PC-9 (cell line): ENCODE measurements at regions not wholly inside any gene's neighbourhood (a gene's known extent, or its start where the extent isn't known, plus 50 kb on each side); places are given as distances from the start of the nearest gene placed in this dataset.

Experiments
- BruUV-seq: library from RNA; stranded (reverse); fragments of 400-500 nt; replicated peaks from 2 replicates; lab custom pipeline; 2021; lab: Mats Ljungman, UMichigan
- CTCF ChIA-PET: fragments of 300-600 bp; sonication (Branson Sonifier 250); formaldehyde crosslinking; loops from one replicate; lab custom pipeline; 2022; ENCODE audit warnings: antibody characterized with exemption; lab: Charles Lee
- POLR2A ChIA-PET: fragments of 300-600 bp; sonication (Branson Sonifier 250); formaldehyde crosslinking; loops from one replicate; lab custom pipeline; 2022; ENCODE audit warnings: antibody characterized with exemption; ENCODE audit not compliant: unreplicated experiment; lab: Charles Lee
- DNase-seq, 2 experiments: peaks; one replicate each; pipeline versions ENCODE4 v3.0.0 to v3.0.0-alpha.2; 2015 to 2022; ENCODE audit warnings: mixed read lengths in 1 of 2
- H2AFZ ChIP-seq: fragments of 200-600 bp; sonication (generic); 2 replicates; pipeline ENCODE4 v1.8.1; 2017; ENCODE audit warnings: antibody characterized with exemption
- H3F3A ChIP-seq: fragments of 200-600 bp; sonication (generic); 2 replicates; pipeline ENCODE4 v1.8.1; 2017; ENCODE audit warnings: antibody characterized with exemption, mild to moderate bottlenecking, low read depth; ENCODE audit not compliant: insufficient read depth
- H3K27ac ChIP-seq: fragments of 200-600 bp; sonication (generic); 2 replicates; pipeline ENCODE4 v1.6.1; 2016; ENCODE audit warnings: mixed run types
- H3K27me3 ChIP-seq: fragments of 200-600 bp; sonication (generic); 2 replicates; pipeline ENCODE4 v1.6.1; 2016; ENCODE audit warnings: low read depth, mixed run types; ENCODE audit not compliant: insufficient read depth
- H3K36me3 ChIP-seq: fragments of 200-600 bp; sonication (generic); 2 replicates; pipeline ENCODE4 v1.6.1; 2016; ENCODE audit warnings: low read depth, mixed run types
- H3K4me1 ChIP-seq: fragments of 200-600 bp; sonication (generic); replicated peaks from 2 replicates; pipeline ENCODE4 v1.6.1; 2016; ENCODE audit warnings: mixed run types; ENCODE audit not compliant: insufficient read depth
- H3K4me2 ChIP-seq: fragments of 200-600 bp; sonication (generic); 2 replicates; pipeline ENCODE4 v1.6.1; 2017; ENCODE audit warnings: mixed run types
- H3K4me3 ChIP-seq: fragments of 200-600 bp; sonication (generic); 2 replicates; pipeline ENCODE4 v1.6.1; 2016; ENCODE audit warnings: mixed run types
- H3K79me2 ChIP-seq: fragments of 200-600 bp; sonication (generic); 2 replicates; pipeline ENCODE4 v1.6.1; 2017; ENCODE audit warnings: low read depth, mixed run types
- H3K9me2 ChIP-seq: fragments of 200-600 bp; sonication (generic); 2 replicates; pipeline ENCODE4 v1.8.1; 2017; ENCODE audit warnings: mild to moderate bottlenecking; ENCODE audit not compliant: insufficient read depth
- H3K9me3 ChIP-seq: fragments of 200-600 bp; sonication (generic); 2 replicates; pipeline ENCODE4 v1.8.1; 2016; ENCODE audit warnings: low read depth; ENCODE audit not compliant: insufficient read depth
- H4K20me1 ChIP-seq: fragments of 200-600 bp; sonication (generic); 2 replicates; pipeline ENCODE4 v1.8.1; 2017; ENCODE audit not compliant: insufficient read depth
- EZH2 ChIP-seq: fragments of 200-600 bp; sonication (generic); IDR thresholded peaks from 2 replicates; pipeline ENCODE4 v1.8.0; 2017; ENCODE audit warnings: antibody characterized with exemption, low read depth
- intact Hi-C: fragments of 100-400 bp; cut with micrococcal nuclease; formaldehyde crosslinking; loops from one replicate; pipeline ENCODE4 v1.10.0; 2022; ENCODE audit not compliant: unreplicated experiment
- TF ChIP-seq, protein P1 (sequence below): fragments of 200-600 bp; sonication (generic); conservative IDR thresholded peaks from 2 replicates; pipeline ENCODE4 v1.6.1; 2017; ENCODE audit warnings: mixed run types, antibody characterized with exemption, mild to moderate bottlenecking, moderate library complexity

DNA sequence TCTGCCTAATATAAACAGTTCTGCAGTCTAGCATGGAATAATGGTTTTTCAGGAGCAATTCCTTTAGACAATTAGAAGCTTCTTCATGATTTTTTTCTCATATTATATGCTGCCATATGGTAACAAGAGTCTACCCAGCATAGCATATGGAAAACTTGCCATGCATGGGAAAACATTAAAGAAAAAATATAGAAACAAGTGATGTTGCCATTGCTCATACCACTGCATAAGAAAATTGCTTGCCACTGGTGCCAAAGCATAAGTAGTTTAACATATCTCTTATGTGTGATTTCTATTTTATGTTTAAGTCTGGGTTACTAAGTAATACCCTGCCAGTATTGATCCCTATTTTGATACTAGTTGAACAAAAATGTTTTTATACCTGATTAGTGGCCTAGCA, 171.2 kb downstream of the CCDC59 start:
- POLR2A ChIA-PET: no interaction called here
- Histone ChIP-seq H4K20me1 (no peaks in the 10 kb centered on the region), H3K4me1 (no peaks in the 10 kb centered on the region), H3K4me2 (no peak overlapping the region), H3K79me2 (no peaks in the 10 kb centered on the region), H3K27ac (no peak overlapping the region), H3K9me3 (no peaks in the 10 kb centered on the region), H2AFZ (no peak overlapping the region), H3F3A (no peaks in the 10 kb centered on the region), H3K9me2 (no peaks in the 10 kb centered on the region; the same call in 1 of the 2 replicates), H3K36me3 (no peaks in the 10 kb centered on the region), H3K4me3 (no peak overlapping the region), H3K27me3 (no peaks in the 10 kb centered on the region)
- intact Hi-C loops: no loop called here
- CTCF ChIA-PET: no interaction called here
- no TSS peak for BruUV-seq
- no peak for DNase-seq
- no peak for TF ChIP-seq EZH2
- TF ChIP-seq, protein P1, sequence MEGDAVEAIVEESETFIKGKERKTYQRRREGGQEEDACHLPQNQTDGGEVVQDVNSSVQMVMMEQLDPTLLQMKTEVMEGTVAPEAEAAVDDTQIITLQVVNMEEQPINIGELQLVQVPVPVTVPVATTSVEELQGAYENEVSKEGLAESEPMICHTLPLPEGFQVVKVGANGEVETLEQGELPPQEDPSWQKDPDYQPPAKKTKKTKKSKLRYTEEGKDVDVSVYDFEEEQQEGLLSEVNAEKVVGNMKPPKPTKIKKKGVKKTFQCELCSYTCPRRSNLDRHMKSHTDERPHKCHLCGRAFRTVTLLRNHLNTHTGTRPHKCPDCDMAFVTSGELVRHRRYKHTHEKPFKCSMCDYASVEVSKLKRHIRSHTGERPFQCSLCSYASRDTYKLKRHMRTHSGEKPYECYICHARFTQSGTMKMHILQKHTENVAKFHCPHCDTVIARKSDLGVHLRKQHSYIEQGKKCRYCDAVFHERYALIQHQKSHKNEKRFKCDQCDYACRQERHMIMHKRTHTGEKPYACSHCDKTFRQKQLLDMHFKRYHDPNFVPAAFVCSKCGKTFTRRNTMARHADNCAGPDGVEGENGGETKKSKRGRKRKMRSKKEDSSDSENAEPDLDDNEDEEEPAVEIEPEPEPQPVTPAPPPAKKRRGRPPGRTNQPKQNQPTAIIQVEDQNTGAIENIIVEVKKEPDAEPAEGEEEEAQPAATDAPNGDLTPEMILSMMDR: no peak

DNA sequence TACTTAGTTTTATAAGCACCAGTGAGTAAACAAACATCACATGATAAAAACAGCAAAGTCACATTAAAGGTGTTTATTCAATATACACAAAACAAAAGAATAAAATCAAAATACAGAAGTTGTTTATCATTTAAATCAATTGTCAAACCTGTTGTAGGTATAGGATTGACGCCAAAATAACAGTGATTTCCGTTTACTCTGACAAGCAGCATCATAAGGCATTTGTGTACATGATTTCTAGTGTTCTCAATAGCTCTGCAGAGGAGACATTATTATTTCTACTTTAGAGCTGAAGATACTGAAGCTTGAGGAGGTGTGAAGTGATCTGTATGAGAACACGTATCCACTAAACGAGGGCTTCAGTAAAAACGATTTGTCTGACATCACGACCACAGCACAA, 171.9 kb downstream of the CCDC59 start:
- no peaks in the 10 kb centered on the region for H3K27me3 ChIP-seq
- no peaks in the 10 kb centered on the region for H3K36me3 ChIP-seq
- no peaks in the 10 kb centered on the region for H4K20me1 ChIP-seq
- no peak overlapping the region for H3K27ac ChIP-seq
- H2AFZ ChIP-seq: no peak overlapping the region
- no TSS peak for BruUV-seq
- H3F3A ChIP-seq: no peaks in the 10 kb centered on the region
- POLR2A ChIA-PET: no interaction called here
- no peaks in the 10 kb centered on the region for H3K9me3 ChIP-seq
- H3K79me2 ChIP-seq: no peaks in the 10 kb centered on the region
- no peaks in the 10 kb centered on the region for H3K4me1 ChIP-seq
- CTCF ChIA-PET: no interaction called here
- no peak overlapping the region for H3K4me2 ChIP-seq
- no peak for DNase-seq
- intact Hi-C loops: no loop called here
- H3K4me3 ChIP-seq: no peak overlapping the region
- H3K9me2 ChIP-seq: no peaks in the 10 kb centered on the region; the same call in 1 of the 2 replicates
- no peak for TF ChIP-seq EZH2
- TF ChIP-seq, protein P1: no peak

DNA sequence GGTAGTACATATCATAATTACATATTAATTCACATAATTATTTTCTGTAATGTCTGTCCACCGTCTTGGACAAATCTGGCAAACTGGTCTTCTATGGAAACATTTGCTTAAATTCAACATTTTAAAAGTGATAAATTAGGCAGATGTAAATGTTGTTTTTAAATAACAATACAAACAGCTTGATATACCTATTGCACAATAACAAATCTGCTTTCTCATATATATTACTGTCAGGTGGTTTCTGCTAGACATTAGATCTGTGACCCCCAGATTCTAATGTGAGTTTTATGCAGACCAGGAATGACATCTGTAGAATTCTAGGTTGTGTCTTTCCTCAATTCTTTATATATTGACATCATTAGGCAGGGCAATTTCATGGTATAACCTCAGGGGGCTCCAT, 173.3 kb downstream of the CCDC59 start:
- ChIA-PET POLR2A (no interaction called here), CTCF (no interaction called here)
- no peaks in the 10 kb centered on the region for H3K27me3 ChIP-seq
- H4K20me1 ChIP-seq: no peaks in the 10 kb centered on the region
- H3K4me1 ChIP-seq: no peaks in the 10 kb centered on the region
- no peak overlapping the region for H3K27ac ChIP-seq
- H3K79me2 ChIP-seq: no peaks in the 10 kb centered on the region
- intact Hi-C loops: no loop called here
- no peak overlapping the region for H3K4me2 ChIP-seq
- no peak overlapping the region for H3K4me3 ChIP-seq
- H3K9me3 ChIP-seq: no peaks in the 10 kb centered on the region
- TF ChIP-seq EZH2: no peak
- TF ChIP-seq, protein P1: no peak
- no peaks in the 10 kb centered on the region for H3F3A ChIP-seq
- H2AFZ ChIP-seq: no peak overlapping the region
- no TSS peak for BruUV-seq
- no peak for DNase-seq
- H3K9me2 ChIP-seq: no peaks in the 10 kb centered on the region; the same call in 1 of the 2 replicates
- H3K36me3 ChIP-seq: no peaks in the 10 kb centered on the region
